GM18499 (cell line): ENCODE measurements at regions not wholly inside any gene's neighbourhood (a gene's known extent, or its start where the extent isn't known, plus 50 kb on each side); places are given as distances from the start of the nearest gene placed in this dataset.

Experiments used
- ATAC-seq: cut with Tn5 transposase; IDR thresholded peaks from one replicate; pipeline ENCODE4 v1.9.1; 2021; ENCODE audit warnings: moderate number of reproducible peaks; ENCODE audit not compliant: insufficient read depth, unreplicated experiment

DNA sequence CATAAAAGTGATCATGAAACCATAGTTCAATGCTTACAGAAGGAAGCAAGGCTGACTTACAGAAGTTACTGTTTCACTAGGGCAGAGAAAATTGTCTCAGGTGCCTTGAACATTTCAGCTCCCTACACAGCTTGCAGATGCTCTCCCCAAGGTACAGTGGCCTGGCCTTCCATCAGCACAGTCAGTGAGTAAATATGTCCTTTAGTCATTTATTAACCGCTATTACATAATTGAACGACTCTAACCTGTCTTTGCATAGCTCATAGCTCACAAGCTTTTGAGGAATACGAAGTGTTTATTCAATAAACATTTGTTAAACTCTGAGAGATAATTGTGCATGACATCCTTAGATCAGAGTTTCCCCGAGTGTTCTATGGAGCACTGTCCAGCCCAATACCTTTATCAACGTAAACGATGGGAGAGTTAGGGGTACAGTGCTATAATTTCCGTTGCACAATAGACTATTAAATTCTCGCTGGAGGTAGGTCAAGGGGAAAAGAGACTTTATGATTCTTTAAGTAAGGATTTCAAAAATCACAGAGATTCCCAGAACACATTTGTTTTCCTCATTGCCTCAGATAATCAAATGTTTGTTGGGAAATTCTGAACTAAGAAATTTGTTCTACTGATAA lies 677.8 kb downstream of the TSN start:
- ATAC-seq, result no peak

DNA sequence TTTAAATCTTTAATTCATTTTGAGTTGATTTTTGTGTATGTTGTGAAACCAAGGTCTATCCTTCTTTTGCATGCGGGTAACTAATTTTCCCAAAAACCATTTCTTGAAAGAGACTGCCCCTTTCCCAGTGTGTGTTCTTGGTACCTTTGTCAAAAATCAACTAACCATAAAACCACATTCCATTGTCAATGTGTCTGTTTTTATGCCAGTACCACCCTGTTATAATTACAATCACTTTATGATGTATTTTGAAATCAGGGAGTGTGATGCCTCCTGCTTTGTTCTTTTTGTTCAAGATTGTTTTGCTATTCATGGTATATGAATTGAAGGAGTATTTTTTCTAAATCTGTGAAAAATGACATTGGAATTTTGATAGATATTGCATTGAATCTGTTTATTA lies 689.6 kb downstream of the TSN start:
- ATAC-seq, result no peak

DNA sequence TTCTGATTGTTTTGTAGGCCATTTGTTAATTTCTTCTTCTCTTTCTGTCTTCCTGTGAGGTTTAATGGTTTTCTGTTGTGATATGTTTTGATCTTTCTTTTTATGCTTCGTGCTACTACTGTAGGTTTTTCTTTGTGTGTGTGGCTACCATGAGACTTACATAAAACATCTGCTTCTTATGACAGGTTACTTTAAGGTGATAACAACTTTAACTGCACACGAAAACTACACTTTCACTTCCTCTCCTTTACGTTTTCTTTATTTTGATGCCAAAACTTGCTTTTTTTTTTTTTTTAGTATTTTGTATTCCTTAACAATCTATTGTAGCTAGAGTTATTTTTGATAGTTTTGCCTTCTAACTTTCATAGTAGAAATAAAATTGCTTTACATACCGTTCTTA lies 691.3 kb downstream of the TSN start:
- ATAC-seq, result no peak

DNA sequence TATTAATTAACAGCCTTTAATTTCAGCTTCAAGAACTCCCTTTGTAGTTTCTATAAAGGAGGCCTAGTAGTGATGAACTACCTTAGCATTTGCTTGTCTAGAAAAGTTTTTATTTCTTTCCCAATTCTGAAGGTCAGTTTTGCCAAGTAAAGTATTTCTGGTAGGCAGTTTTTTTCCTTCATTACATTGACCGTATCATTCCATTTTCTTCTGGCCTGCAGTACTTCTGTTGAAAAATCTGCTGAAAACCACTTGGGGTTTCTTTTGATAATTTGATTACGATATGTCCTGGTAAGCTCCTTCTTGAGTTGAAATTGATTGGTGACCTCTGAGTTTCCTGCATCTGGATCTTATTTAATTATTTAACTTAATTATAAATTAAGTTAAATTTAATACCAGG lies 691.8 kb downstream of the TSN start:
- ATAC-seq, result no peak

DNA sequence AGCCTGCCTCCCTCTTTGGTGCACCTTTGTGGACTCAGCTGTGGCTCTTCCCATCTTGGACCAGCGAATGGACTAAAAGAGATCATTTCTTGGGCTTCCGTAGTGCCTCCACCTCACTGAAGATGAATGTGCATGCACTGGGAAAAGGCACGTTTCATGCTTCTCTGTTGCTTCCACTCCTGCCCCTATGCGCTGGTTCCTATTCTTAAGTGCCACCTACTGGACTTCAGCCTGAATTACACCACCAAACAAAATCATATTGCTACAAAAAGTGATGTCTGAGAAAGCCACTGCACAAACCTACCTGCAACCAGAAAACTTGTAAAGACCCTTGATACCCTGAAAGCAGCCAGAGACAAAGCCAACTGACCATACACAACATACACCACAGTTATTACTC lies 695.6 kb downstream of the TSN start:
- ATAC-seq, result peak; percentile 68

DNA sequence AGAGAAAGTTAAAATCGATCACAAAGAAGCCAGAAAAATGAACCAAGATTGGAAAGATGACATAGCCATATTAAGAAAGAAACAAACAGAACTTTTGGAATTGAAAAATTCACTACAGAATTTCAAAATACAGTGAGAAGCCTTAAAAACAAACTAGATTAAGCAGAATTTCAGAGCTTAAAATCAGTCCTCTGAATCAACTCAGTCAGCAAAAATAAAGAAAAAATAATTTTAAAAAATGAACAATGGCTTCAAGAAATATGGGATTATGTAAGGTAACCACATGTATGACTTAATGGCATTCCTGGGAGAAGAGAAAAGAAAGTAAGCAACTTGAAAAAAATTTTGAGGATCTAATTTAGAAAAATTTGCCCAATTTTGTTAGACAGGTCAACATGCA lies 696.2 kb downstream of the TSN start:
- no peak for ATAC-seq

DNA sequence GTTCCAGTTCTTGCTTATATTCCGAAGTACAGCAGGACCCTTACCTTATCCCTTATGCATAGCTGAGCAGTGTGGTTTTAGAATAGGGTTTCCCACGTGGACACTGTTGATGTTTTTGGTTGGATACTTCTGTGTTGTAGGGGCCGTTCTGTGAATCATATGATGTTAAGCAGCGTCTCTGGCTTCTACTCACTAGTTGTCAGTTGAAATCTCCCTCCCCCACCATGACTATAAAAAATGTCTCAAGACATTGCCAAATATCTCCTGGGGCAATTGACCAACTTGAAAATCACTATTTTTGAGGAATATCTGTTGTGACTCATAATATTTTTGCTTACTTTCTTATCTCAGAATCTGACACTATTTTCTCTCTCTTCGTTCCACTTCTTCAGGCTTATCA lies 713.7 kb downstream of the TSN start:
- ATAC-seq, result no peak

DNA sequence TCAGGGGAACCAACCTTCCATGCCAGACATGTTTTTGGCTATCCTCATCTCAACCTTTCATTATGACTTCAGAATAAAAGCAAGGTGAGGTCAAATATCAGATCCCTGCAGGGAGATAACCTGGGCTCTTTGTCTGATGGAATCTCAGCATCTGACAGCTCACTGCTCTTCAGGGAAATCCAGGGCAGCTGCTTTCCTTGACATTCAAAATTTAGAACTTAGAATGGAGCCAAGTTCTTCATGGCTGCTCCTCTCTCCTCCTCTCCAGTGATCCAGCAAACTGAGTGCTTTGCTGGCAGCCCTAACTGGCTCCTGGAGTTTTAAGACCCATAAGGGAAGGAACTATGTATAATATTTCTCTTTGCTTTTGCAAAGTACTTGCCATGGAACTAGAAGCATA lies 716.3 kb downstream of the TSN start:
- no peak for ATAC-seq

DNA sequence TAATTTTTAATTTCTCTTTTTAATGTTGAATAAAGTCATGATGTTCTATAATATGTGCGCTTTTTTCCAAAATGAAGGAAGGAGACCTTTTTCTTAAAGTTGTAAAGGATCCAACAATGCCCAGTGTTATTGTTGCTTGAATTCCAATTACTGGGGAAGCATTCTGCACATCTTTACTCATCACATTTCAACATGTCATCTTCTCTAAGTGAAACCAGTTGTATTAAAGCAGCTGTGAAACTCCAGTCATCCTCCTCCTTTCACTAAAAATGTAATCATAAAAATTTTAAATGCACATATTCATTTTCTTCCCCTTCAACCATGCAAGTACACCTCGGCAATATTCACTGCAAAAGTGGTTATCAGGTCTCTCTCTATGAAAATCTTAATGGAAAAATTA lies 722.7 kb downstream of the TSN start:
- ATAC-seq, result no peak

DNA sequence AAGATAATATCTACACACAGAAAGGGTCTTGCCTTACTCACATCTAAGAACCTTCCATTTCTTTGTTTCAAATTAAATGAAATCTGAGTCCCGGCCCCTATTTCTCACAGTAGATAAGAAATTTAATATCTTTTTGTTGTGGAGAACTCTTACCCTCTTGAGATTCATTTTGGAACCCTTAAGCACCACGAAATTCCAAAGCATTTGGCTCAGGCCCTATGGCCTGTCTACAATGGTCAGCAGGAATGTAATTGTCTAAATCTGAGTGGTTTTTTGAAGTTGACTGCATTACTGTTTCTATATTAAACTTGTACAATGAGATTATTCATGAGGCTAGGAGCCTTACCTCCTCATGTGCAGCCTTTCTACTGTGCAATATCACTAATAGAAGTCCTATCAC lies 723.3 kb downstream of the TSN start:
- no peak for ATAC-seq

DNA sequence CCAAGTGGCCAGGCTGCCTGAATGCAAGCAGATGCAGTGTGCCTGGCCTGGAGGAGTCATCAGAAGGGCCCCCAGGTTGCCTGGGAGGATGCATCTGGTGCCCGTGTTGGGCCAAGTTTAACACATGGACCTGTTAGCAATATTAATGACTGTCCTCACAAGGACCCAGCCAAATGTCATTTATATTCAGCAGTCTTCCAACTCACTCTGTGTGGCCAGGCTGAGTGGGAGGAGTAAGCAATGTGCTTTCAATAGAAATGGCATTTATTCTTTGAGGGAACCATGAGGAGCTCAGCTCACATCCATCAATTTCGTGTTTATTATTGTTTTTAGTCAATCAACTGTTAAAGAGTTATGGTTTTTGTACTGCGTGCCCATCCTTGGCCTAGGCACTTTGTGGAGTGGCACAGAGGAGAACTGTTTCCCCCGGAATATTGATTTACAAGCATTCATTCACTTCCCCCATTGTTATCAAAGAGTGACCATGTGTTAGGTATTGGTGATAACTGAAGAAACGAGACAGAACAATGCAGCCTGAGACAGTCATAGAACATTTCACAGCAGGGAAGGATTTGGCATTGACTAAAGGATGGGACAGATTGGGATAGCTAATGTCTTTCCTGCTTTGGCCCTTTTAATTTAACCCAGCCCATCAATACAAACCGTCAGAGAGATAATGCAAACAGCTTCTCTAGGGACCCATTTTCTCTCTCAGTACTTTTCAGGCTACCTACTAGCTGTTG lies 725.2 kb downstream of the TSN start:
- no peak for ATAC-seq

DNA sequence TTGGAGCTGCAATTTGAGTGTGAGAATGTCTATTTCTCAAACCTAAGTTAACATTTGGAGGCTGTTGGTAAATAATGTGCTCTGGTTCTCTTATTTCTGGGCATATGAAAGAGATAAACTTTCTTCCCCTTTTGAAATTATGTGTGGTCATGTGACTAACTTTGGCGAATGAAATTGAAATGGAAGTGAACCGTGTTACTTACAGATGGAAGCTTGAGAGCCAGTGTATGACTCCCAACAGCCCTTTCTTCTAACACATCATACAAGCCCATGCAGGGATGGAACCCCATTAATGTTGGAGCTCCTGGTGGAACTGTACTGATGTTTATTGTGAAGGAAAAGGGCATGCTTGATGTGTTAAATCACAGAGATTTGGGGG lies 725.8 kb downstream of the TSN start:
- ATAC-seq, result no peak

DNA sequence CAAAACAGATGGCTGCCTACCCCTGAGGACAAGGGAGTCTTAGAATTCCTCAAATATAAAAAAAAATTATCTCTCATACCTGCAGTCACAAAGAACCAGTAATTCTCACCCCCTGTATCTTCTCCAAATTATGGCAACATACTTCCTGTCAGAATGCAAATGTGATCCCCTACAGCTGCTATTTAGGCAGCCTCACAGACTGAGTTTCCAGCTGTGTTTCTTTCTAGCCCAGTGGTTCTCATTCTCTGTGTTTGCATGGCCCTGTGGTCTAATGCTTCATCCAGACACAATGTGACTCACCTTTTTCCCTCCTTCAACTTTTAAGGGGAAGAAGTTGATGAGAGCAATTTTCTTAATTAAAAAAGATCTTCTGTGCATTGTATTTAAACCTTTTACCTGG lies 726.3 kb downstream of the TSN start:
- no peak for ATAC-seq

DNA sequence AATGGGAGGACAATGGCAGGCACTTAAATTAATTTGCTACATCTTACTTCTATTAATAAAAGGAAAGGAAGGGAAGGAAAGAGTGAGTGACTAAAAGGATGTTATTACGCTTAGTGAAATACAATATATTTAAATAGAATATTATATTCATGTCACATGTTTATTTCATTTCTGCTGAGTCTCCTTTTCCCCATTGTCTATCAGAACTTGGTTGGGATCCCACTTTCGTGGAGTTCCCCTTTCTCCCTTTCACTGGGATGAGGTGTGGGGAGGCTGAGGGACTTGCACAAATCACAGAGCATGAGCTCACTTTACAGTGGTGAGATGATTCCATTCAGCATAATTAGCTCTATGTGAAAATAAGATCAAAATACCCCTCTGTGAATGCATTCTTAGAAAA lies 730.6 kb downstream of the TSN start:
- no peak for ATAC-seq

DNA sequence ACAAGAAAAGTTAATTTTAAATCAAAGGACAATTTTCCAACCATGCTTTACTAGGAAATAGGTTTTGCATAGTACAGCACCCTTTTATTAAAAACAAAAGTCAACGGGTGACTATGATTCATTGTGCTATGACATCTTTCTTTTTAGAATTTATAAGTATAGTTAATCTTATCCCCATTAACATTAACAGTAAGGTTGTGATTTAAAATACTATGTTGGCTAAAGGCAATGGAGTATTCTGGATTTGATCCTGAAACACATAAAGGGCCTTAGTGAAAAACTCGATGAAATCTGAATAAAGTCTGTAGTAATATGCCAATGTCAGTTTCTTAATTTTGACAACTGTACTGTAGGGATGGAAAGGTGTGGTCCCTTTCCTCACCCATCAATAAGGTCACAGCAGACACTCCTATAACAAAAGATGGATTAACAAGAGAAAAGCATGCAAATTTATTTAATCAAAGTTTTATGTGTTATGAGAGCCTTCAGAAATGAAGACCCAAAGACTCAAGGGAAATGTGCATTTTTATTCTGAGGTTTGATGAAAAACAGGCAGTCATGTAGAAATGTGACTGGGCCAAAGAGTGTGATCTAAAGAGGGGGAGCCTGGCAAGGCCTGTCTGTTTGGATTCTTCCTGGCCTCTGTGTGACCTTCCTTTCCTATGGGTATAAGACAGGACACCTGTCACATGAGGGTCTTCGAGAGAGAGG lies 731.4 kb downstream of the TSN start:
- ATAC-seq, result no peak

DNA sequence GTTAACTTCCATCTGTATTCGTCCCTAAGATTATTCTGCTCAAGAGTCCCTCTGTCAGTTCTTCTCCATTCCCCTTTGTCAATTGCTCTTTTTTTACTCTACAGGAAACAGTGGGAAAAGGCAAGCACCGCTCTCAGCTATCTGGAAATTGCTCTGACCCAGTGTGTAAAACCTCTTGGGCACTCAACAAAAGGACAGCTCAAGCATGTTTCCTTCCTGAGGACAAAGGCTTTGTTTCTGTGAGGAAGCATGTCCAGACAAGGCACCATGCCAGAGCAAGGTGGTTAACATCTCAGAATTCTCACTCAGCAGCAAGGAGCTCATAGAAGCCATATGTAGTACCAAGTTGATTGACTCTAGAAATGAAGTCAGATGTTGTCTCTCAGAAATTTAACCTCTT lies 735.6 kb downstream of the TSN start:
- no peak for ATAC-seq

DNA sequence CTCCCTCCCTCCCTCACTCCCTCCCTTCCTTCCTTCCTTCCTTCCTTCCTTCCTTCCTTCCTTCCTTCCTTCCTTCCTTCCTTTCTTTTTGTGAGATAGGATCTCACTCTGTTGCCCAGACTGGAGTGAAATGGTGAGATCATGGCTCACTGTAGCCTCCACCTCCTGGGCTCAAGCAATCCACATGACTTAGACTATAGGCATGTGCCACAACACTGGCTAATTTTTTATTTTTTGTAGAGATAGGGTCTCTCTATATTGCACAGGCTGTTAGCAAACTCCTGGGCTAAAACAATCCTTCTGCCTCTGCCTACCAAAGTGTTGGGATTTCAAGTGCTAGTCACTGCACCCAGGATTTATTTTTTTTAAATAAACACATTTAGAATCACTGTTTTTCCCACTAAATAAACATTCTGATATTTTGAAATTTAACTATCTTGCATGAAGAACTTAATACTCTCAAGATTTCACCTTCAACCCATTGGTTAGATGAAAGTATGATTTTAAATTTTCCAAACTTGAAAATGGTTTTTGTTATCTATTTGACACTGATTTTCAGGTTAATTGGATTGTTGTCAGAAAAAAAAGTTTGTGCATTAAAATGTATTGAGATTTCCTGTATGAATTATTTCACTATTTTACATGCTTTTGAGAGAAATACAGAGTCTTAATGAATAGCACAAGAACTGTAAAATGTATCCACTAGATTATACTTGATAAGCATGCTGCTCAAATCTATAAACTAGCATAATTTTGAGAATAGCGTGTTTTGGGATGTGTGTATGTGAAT lies 745.1 kb downstream of the TSN start:
- ATAC-seq, result no peak

DNA sequence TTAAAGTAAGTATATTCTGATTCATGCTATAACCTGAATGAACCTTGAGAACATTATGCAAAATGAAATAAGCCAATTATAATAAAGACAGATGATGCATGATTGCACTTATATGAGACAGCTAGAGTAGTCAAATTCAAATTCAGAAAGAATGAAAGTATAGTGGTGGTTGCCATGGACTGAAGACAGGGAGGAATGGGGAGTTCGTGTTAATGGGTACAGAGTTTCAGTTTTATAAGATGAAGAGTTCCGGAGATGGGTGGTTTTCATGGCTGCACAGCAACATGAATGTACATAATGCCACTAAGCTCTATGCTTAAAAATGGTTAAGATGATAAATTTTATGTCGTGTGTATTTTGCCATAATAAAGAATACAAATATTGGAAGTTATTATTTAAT lies 751.2 kb downstream of the TSN start:
- ATAC-seq, result no peak

DNA sequence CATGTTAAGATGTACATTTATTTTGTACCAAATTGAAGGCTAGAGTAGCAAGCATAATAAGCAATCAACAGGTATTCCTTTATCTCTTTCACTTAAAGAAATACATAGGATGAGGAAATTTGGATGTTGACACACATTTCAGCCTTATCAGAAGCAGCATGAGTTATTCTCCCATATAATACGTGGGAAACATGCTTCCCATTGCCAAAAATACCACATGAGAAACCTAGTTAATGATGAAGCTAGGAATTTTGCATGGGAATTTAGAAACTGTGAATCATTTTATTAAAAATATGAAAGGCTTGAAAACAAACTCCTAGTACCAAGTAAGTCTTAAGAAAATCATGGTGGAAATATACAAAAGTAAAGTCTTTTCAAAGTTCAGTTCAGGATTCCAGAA lies 751.8 kb downstream of the TSN start:
- ATAC-seq, result no peak

DNA sequence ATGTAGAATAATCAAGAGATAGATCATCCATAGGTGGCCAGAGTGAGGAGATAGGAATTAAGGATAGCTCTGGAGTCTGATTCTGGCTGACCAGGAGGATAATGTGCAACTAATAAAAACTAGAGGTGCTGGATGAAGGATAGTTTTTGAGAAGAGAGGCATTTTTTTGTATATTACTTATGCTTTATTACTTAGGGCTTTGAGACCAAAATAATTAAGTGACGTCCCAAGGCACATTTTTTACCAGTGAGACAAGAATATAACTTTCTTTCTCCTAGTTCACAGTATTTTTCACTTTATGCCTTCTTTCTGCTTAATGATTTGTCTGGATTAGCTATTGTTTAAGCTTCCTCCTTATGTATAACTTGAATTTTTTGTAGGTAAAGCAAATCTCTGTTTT lies 756.6 kb downstream of the TSN start:
- no peak for ATAC-seq

DNA sequence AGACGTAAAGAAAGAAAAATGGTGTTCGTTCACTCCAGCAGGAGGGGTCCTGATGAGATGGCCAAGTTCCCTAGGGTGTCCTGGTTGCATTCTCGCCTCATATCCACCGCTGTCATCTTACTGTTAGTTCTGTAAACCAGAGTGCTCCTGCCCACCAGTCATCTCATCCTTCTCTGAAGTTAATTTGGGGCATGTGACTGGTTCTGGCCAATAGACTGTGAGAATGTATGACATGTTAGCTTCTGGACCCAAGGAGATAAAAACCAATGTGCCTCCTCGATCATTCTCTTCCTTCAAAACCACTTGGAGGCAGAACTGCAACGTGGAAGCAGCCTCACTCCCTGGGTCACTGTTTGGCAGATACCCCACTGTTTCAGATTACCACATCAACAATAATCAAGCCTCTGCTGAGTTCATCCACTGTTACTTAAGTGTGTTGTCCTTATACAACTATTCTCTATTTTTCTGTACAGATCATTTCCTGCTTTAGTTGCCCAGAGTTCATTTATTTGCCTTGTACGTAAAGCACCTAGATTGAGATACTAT lies 759.1 kb downstream of the TSN start:
- ATAC-seq, result no peak
